Kidney epithelial cell (primary cell): ENCODE measurements at regions not wholly inside any gene's neighbourhood (a gene's known extent, or its start where the extent isn't known, plus 50 kb on each side); places are given as distances from the start of the nearest gene placed in this dataset.
"Not testable (repeated sequence)": the region's sequence is repeated elsewhere in the genome, so short reads cannot be mapped to it uniquely, and the experiment has no call there.

Source experiments
- DNase-seq: peaks from one replicate; pipeline ENCODE4 v3.0.0-alpha.2; 2010; ENCODE audit warnings: low read depth
- H3K27me3 ChIP-seq: 2 replicates; pipeline ENCODE4 v1.6.0; 2011; ENCODE audit warnings: low read length; ENCODE audit not compliant: control insufficient read depth, insufficient read depth
- H3K36me3 ChIP-seq: 2 replicates; pipeline ENCODE4 v1.5.1; 2011; ENCODE audit warnings: low read length; ENCODE audit not compliant: control insufficient read depth, insufficient read depth
- H3K4me3 ChIP-seq: 2 replicates; pipeline ENCODE4 v1.5.1; 2011; ENCODE audit warnings: low read depth, mild to moderate bottlenecking, control low read depth, low read length
- CTCF ChIP-seq: IDR thresholded peaks from 2 replicates; pipeline ENCODE4 v1.5.1; 2011; ENCODE audit warnings: mild to moderate bottlenecking, moderate library complexity, low read length, control low read depth, inconsistent platforms; ENCODE audit not compliant: insufficient read depth, poor library complexity, severe bottlenecking

- no peak for TF ChIP-seq CTCF
- H3K36me3 ChIP-seq, result no peaks in the 10 kb centered on the region
- H3K4me3 ChIP-seq, result no peak overlapping the region
- H3K27me3 ChIP-seq, result no peaks in the 10 kb centered on the region
- no peak for DNase-seq
These were observed 452.9 kb downstream of the GUCY1A2 start for GRCh38 chr11:106565326-106565725.

- Histone ChIP-seq H3K4me3 (no peak overlapping the region), H3K27me3 (no peaks in the 10 kb centered on the region), H3K36me3 (no peaks in the 10 kb centered on the region)
- no peak for DNase-seq
- no peak for TF ChIP-seq CTCF
These were observed 449.6 kb downstream of the GUCY1A2 start for GRCh38 chr11:106568632-106569031.

- not testable (repeated sequence) for DNase-seq, H3K36me3 ChIP-seq, H3K27me3 ChIP-seq
These were observed 440.9 kb downstream of the GUCY1A2 start for GRCh38 chr11:106577384-106577783.

GRCh38 chr11:106581399-106581798, 436.9 kb downstream of the GUCY1A2 start:
- no peak for TF ChIP-seq CTCF

More at GRCh38 chr11:106577384-106577783, 440.9 kb downstream of the GUCY1A2 start:
- not testable (repeated sequence) for H3K4me3 ChIP-seq

DNA sequence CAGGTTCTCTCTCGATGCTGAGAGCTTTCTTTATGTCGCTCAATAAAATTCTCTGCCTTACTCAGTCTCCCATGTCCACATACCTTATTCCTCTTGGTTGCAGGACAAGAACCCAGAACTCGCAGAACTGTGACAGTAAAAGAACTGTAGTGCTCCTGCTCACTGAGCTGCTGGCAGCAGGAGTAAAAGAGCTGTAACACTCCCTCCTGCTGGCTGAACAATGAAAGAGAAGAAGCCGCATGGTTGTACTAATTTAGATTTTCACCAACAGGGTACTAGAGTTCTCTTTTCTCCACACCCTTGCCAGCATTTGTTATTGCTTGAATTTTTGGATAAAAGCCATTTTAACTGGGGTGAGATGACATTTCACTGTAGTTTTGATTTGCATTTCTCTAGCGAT, 433.2 kb downstream of the GUCY1A2 start:
- no peak for TF ChIP-seq CTCF
- H3K36me3 ChIP-seq, result no peaks in the 10 kb centered on the region
- H3K27me3 ChIP-seq, result no peaks in the 10 kb centered on the region
- DNase-seq, result no peak
- no peak overlapping the region for H3K4me3 ChIP-seq

More at GRCh38 chr11:106581399-106581798, 436.9 kb downstream of the GUCY1A2 start:
- no peaks in the 10 kb centered on the region for H3K27me3 ChIP-seq
- H3K4me3 ChIP-seq, result no peak overlapping the region
- H3K36me3 ChIP-seq, result no peaks in the 10 kb centered on the region
- no peak for DNase-seq

DNA sequence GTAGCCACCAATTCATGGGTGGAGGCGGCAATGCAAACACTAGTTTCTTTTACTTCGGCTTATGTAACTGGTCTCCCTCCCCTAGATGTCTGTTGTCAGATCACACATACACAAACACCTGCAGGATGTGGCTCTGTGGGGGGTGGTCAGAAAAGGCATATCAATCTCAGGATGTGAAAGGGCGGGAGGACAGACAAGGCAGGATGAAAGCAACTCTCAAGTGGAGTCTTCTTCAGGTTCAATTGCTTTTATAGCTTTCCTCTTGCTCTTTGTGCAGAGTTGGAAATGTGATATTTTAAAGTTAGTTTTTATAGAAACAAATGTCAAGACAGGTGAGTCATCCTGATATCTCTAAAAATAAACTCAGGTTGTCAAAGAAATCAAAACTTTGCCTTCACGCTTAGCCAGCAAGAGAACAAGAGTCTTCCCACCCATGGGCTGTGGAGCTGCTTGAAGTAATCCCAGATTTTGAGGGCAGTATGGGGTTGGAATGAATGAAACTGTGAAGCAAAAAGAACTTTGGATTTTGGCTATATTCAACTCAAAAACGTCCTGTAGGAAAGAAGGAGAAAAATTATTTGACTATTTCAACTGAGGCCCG, 423.4 kb downstream of the GUCY1A2 start:
- Histone ChIP-seq H3K27me3 (no peaks in the 10 kb centered on the region), H3K36me3 (no peaks in the 10 kb centered on the region), H3K4me3 (no peak overlapping the region)
- no peak for DNase-seq
- TF ChIP-seq CTCF, result no peak
